ENCODE measurements at regions not wholly inside any gene's neighbourhood (a gene's known extent, or its start where the extent isn't known, plus 50 kb on each side); places are given as distances from the start of the nearest gene placed in this dataset.

- no peak for DNase-seq
Measured at GRCh38 chr21:27114111-27114510, 147.2 kb upstream of the ADAMTS5 start.

- DNase-seq: no peak
Measured at GRCh38 chr21:27112186-27112585, 145.3 kb upstream of the ADAMTS5 start.

DNA sequence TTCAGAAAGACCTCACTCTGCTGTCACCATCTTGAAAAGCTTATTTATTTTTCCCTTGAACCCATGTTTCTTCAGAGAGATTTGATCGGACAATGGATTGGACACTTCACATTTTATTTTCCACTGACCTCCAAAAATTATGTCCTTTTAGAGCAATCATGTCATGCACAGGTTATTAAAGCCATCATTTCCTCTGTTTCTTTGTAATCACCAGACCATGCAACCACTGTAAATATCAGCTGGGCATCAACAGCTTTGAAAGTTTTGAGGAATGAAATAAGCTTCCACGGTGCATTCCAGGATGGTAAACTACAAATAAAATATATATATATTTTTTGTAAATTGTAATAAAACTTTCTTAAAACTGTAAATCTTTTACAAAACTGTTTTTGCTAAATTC lies 144.1 kb upstream of the ADAMTS5 start:
- DNase-seq: no peak

GRCh38 chr21:27108701-27109100 lies 141.8 kb upstream of the ADAMTS5 start:
- DNase-seq: no peak

DNA sequence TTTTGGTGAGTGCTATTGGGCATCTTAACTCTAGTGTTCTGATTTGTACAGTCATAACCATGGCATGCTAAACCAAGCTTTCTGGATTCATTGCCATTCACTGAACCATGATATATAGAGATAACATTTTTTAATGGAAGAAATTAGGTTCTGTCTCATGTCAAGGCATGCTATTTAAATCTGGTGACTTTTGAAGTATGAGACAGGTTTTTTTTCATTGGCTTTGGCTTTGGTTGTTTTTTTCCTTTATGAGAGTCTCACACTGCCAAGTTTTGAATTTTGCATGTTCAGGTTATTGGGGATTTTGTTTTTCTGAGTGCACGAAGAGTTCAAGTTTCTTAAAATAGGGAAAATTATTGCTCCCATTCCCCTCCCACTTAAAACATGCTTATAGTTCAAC lies 141.3 kb upstream of the ADAMTS5 start:
- DNase-seq: no peak

GRCh38 chr21:27104846-27105431 lies 138.1 kb upstream of the ADAMTS5 start:
- DNase-seq: no peak

GRCh38 chr21:27103768-27104167 lies 136.9 kb upstream of the ADAMTS5 start:
- DNase-seq: no peak

- no peak for DNase-seq
Measured at GRCh38 chr21:27101523-27101922, 134.6 kb upstream of the ADAMTS5 start.

DNA sequence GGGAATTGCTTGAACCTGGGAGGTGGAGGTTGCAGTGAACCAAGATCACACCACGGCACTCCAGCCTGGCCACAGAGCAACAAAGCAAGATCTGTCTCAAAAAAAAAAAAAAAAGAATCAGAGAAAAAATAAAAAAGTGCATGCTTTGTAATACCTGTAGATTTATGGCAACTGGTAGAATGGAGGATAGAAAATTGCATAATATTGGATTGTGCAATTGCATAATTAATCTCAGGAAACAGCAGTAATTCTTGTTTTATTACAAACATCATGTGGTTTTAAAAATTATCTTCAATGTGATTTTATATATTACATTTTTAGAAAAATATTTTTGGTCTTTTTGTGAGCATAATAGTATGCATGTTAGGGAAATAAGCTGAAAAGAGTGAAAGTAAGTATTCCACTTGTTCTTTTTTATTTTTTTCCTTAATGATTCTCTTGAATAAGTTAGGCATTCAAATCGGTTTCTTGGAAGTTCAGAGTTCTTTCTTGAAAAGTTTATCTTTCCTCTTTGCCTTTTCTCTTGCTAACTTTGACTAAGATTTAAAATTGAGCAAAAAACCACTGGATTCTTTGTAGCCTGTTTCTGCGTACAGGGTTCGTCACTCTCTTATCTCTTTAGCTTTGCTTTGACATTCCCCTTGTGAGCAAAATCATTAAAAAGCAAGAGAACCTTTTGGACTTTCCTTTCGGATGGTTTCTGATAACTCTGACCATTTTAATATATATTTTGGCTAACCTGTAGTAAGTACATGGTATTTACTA lies 127.5 kb upstream of the ADAMTS5 start:
- no peak for DNase-seq

DNA sequence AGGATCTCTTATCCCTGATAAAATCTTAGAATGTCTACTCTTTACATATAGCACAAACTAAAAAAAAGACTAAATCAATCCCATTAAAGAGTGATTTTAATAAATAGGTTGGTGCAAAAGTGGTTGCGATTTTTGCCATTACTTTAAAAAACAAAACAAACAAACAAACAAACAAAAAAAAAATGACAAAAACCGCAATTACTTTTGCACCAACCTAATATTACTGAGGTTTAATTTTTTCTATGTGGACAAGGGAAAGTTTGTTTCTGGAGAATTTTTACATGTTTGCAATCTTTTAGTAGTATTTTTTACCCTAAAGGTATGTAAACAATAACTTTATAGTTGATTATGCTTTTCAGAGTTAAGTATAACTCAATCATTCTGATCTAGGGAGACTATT lies 119.7 kb upstream of the ADAMTS5 start:
- no peak for DNase-seq

GRCh38 chr21:27086186-27086585 lies 119.3 kb upstream of the ADAMTS5 start:
- no peak for DNase-seq

DNA sequence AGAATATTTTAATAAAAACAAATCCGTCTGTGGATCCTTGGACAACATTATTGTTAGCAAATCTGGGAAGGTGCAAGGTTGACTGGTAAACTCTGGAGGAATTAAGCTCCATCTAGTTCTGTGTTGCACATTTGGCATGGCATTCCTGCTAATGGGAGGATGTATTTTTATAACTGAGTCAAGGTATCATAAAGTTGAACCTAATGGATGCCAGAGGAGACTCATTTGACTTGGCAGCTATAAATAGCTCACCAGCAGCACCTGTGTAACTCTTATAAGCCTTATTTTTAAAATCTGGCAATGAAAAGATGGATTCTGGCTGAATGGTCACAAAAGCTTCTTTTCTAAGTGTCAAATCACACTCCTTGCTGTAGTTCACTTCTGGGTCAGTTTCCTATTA lies 118.5 kb upstream of the ADAMTS5 start:
- DNase-seq: no peak

GRCh38 chr21:27083144-27083543 lies 116.3 kb upstream of the ADAMTS5 start:
- no peak for DNase-seq

DNA sequence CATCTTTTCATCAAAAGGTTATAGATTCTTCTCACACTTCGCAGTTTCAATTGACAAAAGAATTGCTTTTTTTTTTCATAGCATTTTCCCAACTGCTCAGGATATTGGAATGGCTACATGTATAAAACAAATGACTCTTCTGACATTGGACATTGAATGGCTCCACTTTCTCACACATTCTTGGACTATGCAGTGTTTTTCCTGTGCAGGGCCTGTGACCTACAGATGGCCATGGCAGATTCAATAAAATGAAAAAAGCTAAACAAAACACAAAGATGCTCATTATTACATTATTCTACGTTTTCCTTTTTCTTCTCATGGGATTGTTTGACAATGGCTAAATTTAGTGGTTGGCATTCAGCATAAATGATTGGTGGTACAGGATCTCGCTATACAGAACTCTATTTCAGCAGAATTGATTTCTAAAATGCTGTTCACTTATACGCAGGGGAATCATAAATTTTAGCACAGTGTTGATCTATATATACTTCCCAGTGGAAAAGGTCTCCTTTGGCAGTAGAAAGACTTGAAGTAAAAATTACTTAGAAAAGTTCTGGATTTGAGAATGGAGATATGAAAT lies 115.6 kb upstream of the ADAMTS5 start:
- no peak for DNase-seq

- DNase-seq: no peak
Measured at GRCh38 chr21:27079636-27080240, 112.8 kb upstream of the ADAMTS5 start.

DNA sequence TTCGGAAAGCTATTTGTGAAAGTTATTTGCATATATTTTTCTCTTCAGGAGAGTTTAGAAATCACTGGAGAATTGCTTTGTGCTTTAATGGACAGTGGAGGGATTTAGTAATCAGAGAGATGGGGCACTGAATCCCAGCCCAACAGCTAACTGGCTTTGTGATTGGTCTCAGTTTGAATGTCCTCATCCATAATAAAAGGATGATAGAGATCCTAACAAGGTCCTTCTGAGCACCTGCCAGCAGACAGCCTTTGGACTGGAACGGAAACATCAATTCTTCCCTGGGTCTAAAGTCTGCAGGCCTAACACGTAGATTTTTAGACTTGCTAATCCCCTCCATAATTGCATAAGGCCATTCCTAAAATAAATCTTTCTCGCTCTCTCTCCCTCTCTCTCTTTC lies 112.0 kb upstream of the ADAMTS5 start:
- DNase-seq: no peak

GRCh38 chr21:27077501-27077900 lies 110.6 kb upstream of the ADAMTS5 start:
- no peak for DNase-seq

GRCh38 chr21:27076025-27076424 lies 109.1 kb upstream of the ADAMTS5 start:
- DNase-seq: no peak

- no peak for DNase-seq
Measured at GRCh38 chr21:27070861-27071670, 104.2 kb upstream of the ADAMTS5 start.

DNA sequence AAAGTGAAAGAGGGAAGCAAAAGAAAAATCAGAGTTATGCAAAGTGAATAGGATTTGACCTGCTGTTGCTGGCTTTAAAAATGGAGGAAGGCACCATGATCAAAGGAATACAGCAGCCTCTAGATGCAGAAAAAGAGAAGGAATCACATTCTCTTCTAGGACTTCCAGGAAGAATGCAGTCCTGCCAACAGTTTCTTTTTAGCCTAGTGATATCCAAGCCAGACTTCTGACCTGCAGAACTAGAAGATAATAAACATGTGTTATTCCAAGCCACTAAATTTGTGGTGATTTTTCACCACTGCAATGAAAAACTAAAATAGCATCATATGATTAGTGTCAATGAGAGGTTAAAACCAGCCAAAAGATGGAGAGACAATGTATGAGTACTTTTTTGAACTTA lies 101.9 kb upstream of the ADAMTS5 start:
- DNase-seq: no peak

- no peak for DNase-seq
Measured at GRCh38 chr21:27067226-27067625, 100.3 kb upstream of the ADAMTS5 start.

DNA sequence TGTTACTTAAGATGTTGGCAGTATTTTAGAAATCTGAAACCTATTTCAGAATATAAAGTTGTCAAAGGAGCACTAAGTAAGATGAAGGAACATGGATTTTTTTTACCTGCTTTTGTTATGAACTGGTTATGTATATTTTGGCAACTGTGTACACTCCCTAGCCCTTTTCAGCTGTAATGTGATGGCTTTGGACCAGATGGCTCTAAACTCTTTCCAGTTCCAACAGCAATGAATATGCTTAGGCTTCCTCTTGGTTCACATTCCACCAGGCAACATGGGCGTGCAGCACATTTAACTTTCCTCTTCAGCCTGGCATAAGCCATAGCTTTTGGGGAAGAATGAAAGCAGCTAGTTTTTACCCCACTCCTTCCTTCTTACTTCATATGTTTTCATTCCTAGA lies 95.6 kb upstream of the ADAMTS5 start:
- no peak for DNase-seq

DNA sequence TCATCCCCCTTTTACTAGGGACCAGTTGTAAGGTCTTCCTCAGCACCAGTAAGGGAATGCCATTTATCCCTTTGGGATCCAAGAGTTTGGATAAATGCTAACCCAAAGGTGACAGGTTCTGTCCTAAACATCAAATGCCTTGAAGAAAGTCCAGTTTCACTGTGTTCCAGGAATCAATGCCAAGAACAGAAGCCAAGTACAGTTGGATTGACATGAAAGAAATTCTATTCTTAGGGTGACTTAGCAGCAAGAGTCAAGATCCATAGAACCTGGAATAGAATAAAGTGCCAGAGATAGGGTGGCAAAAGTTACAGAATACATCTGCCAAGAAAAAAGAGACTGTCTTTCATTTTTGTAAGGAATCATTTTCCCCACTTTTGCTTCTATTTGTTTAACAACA lies 94.9 kb upstream of the ADAMTS5 start:
- DNase-seq: no peak

All from islet precursor cell (in vitro differentiated cells).